ENCODE measurements at regions not wholly inside any gene's neighbourhood (a gene's known extent, or its start where the extent isn't known, plus 50 kb on each side); places are given as distances from the start of the nearest gene placed in this dataset.

GRCh38 chr2:134163336-134163735 is 90.5 kb upstream of the MGAT5 start:
- TF ChIP-seq EP300 (IDR thresholded peaks at IDR 0.05): no peak
- TF ChIP-seq CTCF (IDR thresholded peaks at IDR 0.05): no peak
- TF ChIP-seq POLR2A (IDR thresholded peaks at IDR 0.05): no peak

Data from upper lobe of left lung (tissue), 4 donors.